ENCODE measurements at regions not wholly inside any gene's neighbourhood (a gene's known extent, or its start where the extent isn't known, plus 50 kb on each side); places are given as distances from the start of the nearest gene placed in this dataset.
"Not testable (repeated sequence)": the region's sequence is repeated elsewhere in the genome, so short reads cannot be mapped to it uniquely, and the experiment has no call there.

DNA sequence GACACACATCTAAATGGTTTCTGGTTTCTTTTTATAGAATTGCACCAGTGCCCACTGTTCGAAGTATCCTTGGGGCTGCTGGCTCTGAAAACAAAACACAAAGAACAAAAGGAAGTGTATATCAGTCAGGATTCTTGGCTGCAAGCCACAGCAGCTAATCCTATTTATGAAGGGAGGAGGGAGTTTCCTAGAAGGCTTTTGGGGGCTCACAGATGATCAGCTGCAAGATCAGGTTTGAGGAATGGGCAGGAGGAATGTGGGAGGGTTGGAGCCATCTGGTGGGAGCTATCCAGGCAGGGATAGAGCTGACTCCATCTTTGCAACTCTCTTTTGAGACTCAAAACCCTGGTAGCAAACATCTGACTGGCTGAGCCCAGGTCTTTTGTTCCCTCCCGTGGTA is 118.3 kb upstream of the EEF2KMT start:
- no peak for DNase-seq (ENCODE audit: low read depth)

DNA sequence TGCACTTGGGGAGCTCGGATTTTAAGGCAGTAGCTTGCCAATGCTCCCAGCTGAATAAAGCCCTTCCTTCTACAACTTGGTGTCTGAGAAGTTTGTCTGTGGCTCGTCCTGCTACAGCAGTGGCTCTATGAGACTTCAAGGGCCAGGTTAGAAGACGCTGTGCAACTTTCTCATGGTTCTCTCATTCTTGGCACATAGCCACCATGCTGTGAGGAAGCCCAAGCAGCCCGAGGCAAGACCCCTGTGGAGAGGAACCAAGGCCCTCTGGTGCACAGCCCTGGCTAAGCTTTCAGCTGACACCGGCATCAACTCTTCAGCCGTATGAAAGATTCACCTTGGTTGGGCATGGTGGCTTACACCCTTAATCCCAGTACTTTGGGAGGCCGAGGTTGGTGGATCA is 116.9 kb upstream of the EEF2KMT start:
- no peak for DNase-seq (ENCODE audit: low read depth)

DNA sequence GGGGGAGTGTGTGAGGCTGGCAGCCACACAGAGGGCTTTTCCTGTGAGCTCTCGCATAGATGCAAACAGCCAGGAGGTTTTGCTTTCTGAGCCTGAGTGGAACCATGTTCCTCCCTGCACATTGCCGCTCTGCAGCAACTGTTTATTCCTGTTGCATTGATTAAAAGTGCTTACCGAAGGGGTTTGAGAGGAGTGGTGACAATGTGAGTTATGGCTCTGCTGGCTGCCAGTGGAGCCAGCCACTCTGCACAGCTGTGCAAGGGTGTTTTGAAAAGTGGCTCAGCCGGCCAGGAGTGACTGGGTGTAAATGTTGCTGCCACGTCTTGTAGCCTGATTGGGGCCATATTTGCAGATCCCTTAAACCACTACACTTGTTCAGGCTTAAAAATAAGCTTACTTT is 114.9 kb upstream of the EEF2KMT start:
- DNase-seq (ENCODE audit: low read depth), result not testable (repeated sequence)

- not testable (repeated sequence) for DNase-seq (ENCODE audit: low read depth)
Measured at GRCh38 chr16:5207862-5208498, 110.4 kb upstream of the EEF2KMT start.

- DNase-seq (ENCODE audit: low read depth), result no peak
Measured at GRCh38 chr16:5207001-5207523, 109.5 kb upstream of the EEF2KMT start.

DNA sequence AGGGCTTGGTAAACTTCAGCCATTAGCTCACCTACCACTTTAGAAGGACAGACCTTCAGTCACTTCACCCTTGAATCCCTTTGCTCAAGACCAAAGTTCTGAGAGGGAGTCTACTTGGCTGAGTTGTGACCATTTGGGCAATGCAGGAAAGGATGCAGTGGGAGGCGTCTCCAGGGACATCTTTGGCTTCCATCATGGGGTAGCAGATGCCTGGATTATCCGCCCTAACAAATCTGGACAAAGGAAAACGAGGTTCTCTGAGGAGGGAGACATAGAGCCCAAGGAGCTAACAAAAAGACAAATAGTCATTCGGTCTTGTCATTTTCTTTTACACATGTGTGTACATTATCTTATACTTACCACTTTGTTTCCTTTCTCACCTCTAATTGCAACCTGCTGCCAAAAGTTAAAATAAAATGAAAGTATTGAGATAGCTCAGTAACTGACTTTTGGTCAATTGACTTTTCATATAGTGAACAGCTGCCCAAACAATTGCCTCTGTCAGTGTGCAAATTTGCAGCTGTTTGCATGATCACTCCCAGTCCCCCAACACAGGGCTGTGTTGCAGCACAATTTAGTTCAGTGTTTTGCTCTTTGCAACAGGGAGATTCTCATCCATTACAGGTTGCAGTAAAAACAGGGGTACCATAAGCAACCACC is 108.9 kb upstream of the EEF2KMT start:
- DNase-seq (ENCODE audit: low read depth), result no peak

GRCh38 chr16:5205361-5206040 is 107.9 kb upstream of the EEF2KMT start:
- DNase-seq (ENCODE audit: low read depth), result no peak

DNA sequence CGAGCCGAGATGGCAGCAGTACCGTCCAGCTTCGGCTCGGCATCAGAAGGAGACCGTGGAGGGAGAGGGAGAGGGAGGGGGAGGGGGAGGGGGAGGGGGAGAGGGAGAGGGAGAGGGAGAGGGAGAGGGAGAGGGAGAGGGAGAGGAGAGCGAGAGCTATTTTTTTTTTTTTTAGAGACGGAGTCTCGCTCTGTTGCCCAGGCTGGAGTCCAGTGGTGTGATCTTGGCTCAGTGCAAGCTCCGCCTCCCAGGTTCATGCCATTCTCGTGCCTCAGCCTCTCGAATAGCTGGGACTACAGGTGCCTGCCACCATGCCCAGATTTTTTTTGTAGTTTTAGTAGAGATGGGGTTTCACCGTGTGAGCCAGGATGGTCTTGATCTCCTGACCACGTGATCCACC is 106.1 kb upstream of the EEF2KMT start:
- not testable (repeated sequence) for DNase-seq (ENCODE audit: low read depth)

GRCh38 chr16:5200123-5200522 is 102.5 kb upstream of the EEF2KMT start:
- no peak for DNase-seq (ENCODE audit: low read depth)

DNA sequence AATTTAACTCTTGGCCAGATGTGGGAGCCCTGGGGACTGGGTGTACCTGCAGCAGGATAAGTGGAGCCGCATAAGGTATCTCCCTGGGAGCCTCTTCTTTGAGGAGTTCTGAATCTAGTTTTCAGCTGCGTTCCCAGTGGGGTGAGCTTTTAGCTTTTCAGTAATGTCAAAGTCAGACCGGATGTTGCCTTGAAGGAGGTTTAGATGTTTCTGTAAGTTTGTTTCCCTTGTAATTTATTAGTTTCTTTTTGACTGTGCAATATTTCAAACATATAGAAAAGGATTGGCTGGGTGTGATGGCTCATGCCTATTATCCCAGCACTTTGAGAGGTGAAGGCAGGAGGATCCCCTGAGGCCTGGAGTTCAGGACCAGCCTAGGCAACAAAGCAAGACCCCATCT is 98.6 kb upstream of the EEF2KMT start:
- DNase-seq (ENCODE audit: low read depth), result no peak

- DNase-seq (ENCODE audit: low read depth), result no peak
Measured at GRCh38 chr16:5193861-5194260, 96.3 kb upstream of the EEF2KMT start.

GRCh38 chr16:5188989-5189352 is 91.4 kb upstream of the EEF2KMT start:
- DNase-seq (ENCODE audit: low read depth), result no peak

- no peak for DNase-seq (ENCODE audit: low read depth)
Measured at GRCh38 chr16:5188318-5188988, 90.9 kb upstream of the EEF2KMT start.

- DNase-seq (ENCODE audit: low read depth), result no peak
Measured at GRCh38 chr16:5187402-5187952, 89.9 kb upstream of the EEF2KMT start.

DNA sequence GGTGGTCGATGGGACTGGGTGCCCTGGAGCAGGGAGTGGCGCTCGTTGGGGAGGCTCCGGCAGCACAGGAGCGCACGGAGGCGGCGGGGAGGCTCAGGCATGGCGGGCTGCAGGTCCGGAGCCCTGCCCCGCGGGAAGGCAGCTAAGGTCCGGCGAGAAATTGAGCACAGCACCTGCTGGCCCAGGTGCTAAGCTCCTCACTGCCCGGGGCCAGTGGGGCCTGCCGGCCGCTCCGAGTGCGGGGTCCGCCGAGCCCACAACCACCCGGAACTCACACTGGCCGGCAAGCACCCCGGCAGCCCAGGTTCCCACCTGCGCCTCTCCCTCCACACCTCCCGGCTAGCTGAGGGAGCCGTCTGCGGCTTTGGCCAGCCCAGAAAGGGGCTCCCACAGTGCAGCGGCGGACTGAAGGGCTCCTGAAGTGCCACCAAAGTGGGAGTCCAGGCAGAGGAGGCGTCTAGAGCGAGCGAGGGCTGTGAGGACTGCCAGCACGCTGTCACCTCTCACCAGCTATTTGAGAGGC is 88.8 kb upstream of the EEF2KMT start:
- DNase-seq (ENCODE audit: low read depth), result no peak

GRCh38 chr16:5176505-5176904 is 78.9 kb upstream of the EEF2KMT start:
- DNase-seq (ENCODE audit: low read depth), result no peak

GRCh38 chr16:5175266-5175665 is 77.7 kb upstream of the EEF2KMT start:
- no peak for DNase-seq (ENCODE audit: low read depth)

GRCh38 chr16:5166486-5166885 is 68.9 kb upstream of the EEF2KMT start:
- no peak for DNase-seq (ENCODE audit: low read depth)

DNA sequence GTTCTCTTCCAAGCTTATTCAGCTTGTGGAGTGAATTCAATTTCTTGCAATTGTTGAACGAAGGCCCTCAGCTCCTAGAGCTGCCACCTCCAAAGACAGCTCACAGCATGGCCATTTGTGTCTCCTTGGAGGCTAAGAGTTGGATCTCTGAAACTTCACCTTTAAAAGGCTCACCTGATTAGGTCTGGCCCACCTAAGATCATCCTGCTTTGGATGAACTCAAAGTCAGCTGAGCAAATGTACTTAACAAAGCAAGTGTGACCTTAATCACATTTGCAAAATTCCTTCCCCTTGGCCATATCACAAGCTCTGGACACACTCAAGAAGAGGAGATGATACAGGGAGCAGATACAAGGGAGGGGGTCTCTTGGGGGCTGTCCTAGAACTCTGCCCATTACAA is 67.8 kb upstream of the EEF2KMT start:
- not testable (repeated sequence) for DNase-seq (ENCODE audit: low read depth)

DNA sequence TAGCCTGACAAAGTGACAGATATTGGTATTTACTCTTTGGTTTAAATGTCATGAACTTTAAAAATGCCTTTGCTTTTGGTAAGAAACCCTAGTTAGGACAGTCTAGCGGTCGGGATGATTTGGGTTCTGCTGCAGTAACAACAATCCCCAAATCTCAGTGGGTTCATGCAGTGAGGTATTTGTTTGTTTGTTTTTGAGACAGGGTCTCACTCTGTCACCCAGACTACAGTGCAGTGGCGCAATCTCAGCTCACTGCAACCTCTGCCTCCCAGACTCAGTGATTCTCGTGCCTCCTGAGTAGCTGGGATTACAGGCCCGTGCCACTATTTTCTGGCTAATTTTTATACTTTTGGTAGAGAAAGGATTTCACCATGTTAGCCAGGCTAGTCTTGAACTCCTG is 65.2 kb upstream of the EEF2KMT start:
- DNase-seq (ENCODE audit: low read depth), result not testable (repeated sequence)

- not testable (repeated sequence) for DNase-seq (ENCODE audit: low read depth)
Measured at GRCh38 chr16:5161888-5162287, 64.3 kb upstream of the EEF2KMT start.

- not testable (repeated sequence) for DNase-seq (ENCODE audit: low read depth)
Measured at GRCh38 chr16:5160010-5160409, 62.4 kb upstream of the EEF2KMT start.

All from activated T-helper 9 cell treated with anti-CD3 and anti-CD28 coated beads, Interleukin-2, amount 50 U/mL, for 16 hours (primary cell).